ENCODE measurements at regions not wholly inside any gene's neighbourhood (a gene's known extent, or its start where the extent isn't known, plus 50 kb on each side); places are given as distances from the start of the nearest gene placed in this dataset.
A peak's percentile ranks its signal among the peaks of the same experiment; 100 is the strongest.
"Not testable (repeated sequence)": the region's sequence is repeated elsewhere in the genome, so short reads cannot be mapped to it uniquely, and the experiment has no call there.

DNA sequence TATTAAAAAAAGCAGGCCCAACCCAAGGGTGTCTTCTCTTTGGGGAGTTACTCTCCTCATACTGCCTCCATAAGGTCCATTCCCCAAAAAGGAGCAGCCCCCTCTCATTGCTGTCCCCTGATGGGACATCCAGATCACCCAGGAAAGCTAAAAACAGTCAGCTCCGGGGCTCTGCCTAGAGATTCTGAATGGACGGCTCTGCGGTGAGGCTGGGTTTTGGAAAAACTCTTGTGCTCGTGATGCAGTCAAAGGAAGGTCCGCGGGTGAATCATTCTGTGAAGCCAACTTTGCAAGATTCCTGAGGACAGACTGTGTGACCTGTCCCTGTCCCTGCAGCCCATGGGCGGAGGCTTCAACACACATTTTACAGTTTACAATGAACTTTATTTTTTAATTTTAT, 351.5 kb downstream of the TYW1 start:
- Histone ChIP-seq H3K36me3 (ENCODE audit: control insufficient read depth in 2 of 2, insufficient read depth in 2 of 2, low read length in 1 of 2) (no peaks in the 10 kb centered on the region), H3K9me3 (ENCODE audit: control insufficient read depth in 2 of 2, insufficient read depth in 1 of 2, low read length in 1 of 2) (no peaks in the 10 kb centered on the region), H3K27ac (ENCODE audit: low read depth in 1 of 2, low read length in 1 of 2) (no peak overlapping the region), H3K4me3 (ENCODE audit: low read length in 2 of 2) (no peak overlapping the region), H3K4me1 (ENCODE audit: control insufficient read depth in 2 of 2, insufficient read depth in 2 of 2, low read length in 2 of 2) (no peaks in the 10 kb centered on the region), H3K27me3 (ENCODE audit: control insufficient read depth in 2 of 2, insufficient read depth in 1 of 2, low read length in 1 of 2) (no peaks in the 10 kb centered on the region)
- WGBS: 98% methylated on average over 7 of the region's 7 CpGs
- DNase-seq (ENCODE audit: low read depth in 6 of 9, low spot score in 9 of 9): no peak

DNA sequence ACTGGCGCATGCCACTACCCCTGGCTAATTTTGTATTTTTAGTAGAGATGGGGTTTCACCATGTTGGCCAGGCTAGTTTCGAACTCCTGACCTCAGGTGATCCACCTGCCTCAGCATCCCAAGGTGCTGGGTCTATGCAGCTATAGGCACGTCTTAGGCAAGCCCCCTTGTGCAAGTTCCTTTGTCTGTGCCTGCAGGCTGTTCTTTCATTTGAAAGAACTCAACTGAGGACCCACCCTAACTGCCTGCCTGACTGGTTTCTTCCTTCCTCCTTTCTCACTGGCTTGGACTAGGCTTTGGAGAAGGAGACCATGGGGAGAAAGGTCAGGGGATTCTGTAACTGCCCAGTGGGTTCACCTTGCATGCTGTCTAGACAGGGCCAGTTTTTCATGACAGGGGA, 361.0 kb downstream of the TYW1 start:
- not testable (repeated sequence) for H3K36me3 ChIP-seq (ENCODE audit: control insufficient read depth in 2 of 2, insufficient read depth in 2 of 2, low read length in 1 of 2); H3K27me3 ChIP-seq (ENCODE audit: control insufficient read depth in 2 of 2, insufficient read depth in 1 of 2, low read length in 1 of 2); DNase-seq (ENCODE audit: low read depth in 6 of 9, low spot score in 9 of 9); H3K9me3 ChIP-seq (ENCODE audit: control insufficient read depth in 2 of 2, insufficient read depth in 1 of 2, low read length in 1 of 2); H3K4me1 ChIP-seq (ENCODE audit: control insufficient read depth in 2 of 2, insufficient read depth in 2 of 2, low read length in 2 of 2); H3K27ac ChIP-seq (ENCODE audit: low read depth in 1 of 2, low read length in 1 of 2); H3K4me3 ChIP-seq (ENCODE audit: low read length in 2 of 2)
- 97% methylated on average over 3 of the region's 3 CpGs for WGBS

GRCh38 chr7:67358316-67358715, 361.7 kb downstream of the TYW1 start:
- not testable (repeated sequence) for H3K4me3 ChIP-seq (ENCODE audit: low read length in 2 of 2); H3K27me3 ChIP-seq (ENCODE audit: control insufficient read depth in 2 of 2, insufficient read depth in 1 of 2, low read length in 1 of 2); DNase-seq (ENCODE audit: low read depth in 6 of 9, low spot score in 9 of 9); H3K9me3 ChIP-seq (ENCODE audit: control insufficient read depth in 2 of 2, insufficient read depth in 1 of 2, low read length in 1 of 2); H3K36me3 ChIP-seq (ENCODE audit: control insufficient read depth in 2 of 2, insufficient read depth in 2 of 2, low read length in 1 of 2); H3K27ac ChIP-seq (ENCODE audit: low read depth in 1 of 2, low read length in 1 of 2); H3K4me1 ChIP-seq (ENCODE audit: control insufficient read depth in 2 of 2, insufficient read depth in 2 of 2, low read length in 2 of 2)
- 96% methylated on average over 8 of the region's 8 CpGs for WGBS

- H3K4me1 ChIP-seq (ENCODE audit: control insufficient read depth in 2 of 2, insufficient read depth in 2 of 2, low read length in 2 of 2); H3K4me3 ChIP-seq (ENCODE audit: low read length in 2 of 2); H3K9me3 ChIP-seq (ENCODE audit: control insufficient read depth in 2 of 2, insufficient read depth in 1 of 2, low read length in 1 of 2); H3K27ac ChIP-seq (ENCODE audit: low read depth in 1 of 2, low read length in 1 of 2); H3K36me3 ChIP-seq (ENCODE audit: control insufficient read depth in 2 of 2, insufficient read depth in 2 of 2, low read length in 1 of 2); H3K27me3 ChIP-seq (ENCODE audit: control insufficient read depth in 2 of 2, insufficient read depth in 1 of 2, low read length in 1 of 2); DNase-seq (ENCODE audit: low read depth in 6 of 9, low spot score in 9 of 9): not testable (repeated sequence)
- 97% methylated on average over 3 of the region's 3 CpGs for WGBS
Observed at GRCh38 chr7:67358738-67359137, 362.1 kb downstream of the TYW1 start.

DNA sequence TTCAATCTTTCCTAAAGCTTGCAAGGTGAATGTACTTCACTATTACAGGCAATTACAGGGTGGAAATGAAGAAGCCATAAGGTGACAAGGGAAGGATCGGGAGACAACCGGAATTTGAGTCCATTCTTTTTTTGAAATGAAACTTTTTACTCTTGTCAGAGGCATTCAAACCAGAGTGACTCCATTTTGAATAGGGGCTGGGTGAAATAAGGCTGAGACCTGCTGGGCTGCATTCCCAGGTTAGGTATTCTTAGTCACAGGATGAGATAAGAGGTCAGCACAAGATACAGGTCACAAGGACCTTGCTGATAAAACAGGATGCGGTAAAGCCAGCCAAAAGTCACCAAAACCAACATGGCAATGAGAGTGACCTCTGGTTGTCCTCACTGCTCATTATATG, 363.3 kb downstream of the TYW1 start:
- no peaks in the 10 kb centered on the region for H3K27me3 ChIP-seq (ENCODE audit: control insufficient read depth in 2 of 2, insufficient read depth in 1 of 2, low read length in 1 of 2)
- no peak overlapping the region for H3K27ac ChIP-seq (ENCODE audit: low read depth in 1 of 2, low read length in 1 of 2)
- H3K4me3 ChIP-seq (ENCODE audit: low read length in 2 of 2): no peak overlapping the region
- no peaks in the 10 kb centered on the region for H3K4me1 ChIP-seq (ENCODE audit: control insufficient read depth in 2 of 2, insufficient read depth in 2 of 2, low read length in 2 of 2)
- no peaks in the 10 kb centered on the region for H3K36me3 ChIP-seq (ENCODE audit: control insufficient read depth in 2 of 2, insufficient read depth in 2 of 2, low read length in 1 of 2)
- 94% methylated on average over 3 of the region's 3 CpGs for WGBS
- no peak for DNase-seq (ENCODE audit: low read depth in 6 of 9, low spot score in 9 of 9)
- peaks cover 0 to 4% of the 10 kb centered on the region in 2 donors for H3K9me3 ChIP-seq (ENCODE audit: control insufficient read depth in 2 of 2, insufficient read depth in 1 of 2, low read length in 1 of 2)

- Histone ChIP-seq H3K27me3 (ENCODE audit: control insufficient read depth in 2 of 2, insufficient read depth in 1 of 2, low read length in 1 of 2) (no peaks in the 10 kb centered on the region), H3K36me3 (ENCODE audit: control insufficient read depth in 2 of 2, insufficient read depth in 2 of 2, low read length in 1 of 2) (no peaks in the 10 kb centered on the region), H3K4me3 (ENCODE audit: low read length in 2 of 2) (no peak overlapping the region), H3K27ac (ENCODE audit: low read depth in 1 of 2, low read length in 1 of 2) (no peak overlapping the region), H3K9me3 (ENCODE audit: control insufficient read depth in 2 of 2, insufficient read depth in 1 of 2, low read length in 1 of 2) (peaks cover 0 to 4% of the 10 kb centered on the region in 2 donors), H3K4me1 (ENCODE audit: control insufficient read depth in 2 of 2, insufficient read depth in 2 of 2, low read length in 2 of 2) (no peaks in the 10 kb centered on the region)
- WGBS: 89% methylated on average over 4 of the region's 4 CpGs
- DNase-seq (ENCODE audit: low read depth in 6 of 9, low spot score in 9 of 9): no peak
Observed at GRCh38 chr7:67361150-67361549, 364.5 kb downstream of the TYW1 start.

DNA sequence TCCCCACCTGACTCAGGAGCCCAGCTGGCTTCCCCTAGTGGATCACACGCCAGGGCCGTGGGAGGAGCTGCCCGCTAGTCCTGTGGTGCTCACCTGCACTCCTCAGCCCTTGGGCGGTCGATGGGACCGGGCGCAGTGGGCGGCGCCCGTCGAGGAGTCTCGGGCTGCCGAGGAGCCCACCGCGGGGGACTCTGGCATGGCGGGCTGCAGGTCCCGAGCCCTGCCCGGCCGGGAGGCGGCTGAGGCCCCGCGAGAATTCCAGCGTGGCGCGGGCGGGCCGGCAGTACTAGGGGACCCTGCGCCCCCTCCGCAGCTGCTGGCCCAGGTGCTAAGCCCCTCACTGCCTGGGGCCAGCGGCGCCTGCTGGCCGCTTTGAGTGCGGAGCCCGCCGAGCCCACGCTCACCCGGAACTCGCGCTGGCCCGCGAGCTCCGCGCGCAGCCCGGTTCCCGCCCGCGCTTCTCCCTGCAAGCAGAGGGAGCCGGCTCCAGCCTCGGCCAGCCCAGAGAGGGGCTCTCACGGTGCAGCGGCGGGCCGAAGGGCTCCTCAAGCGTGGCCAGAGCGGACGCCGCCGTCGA, 367.9 kb downstream of the TYW1 start:
- no peak for DNase-seq (ENCODE audit: low read depth in 6 of 9, low spot score in 9 of 9)
- Histone ChIP-seq H3K27me3 (ENCODE audit: control insufficient read depth in 2 of 2, insufficient read depth in 1 of 2, low read length in 1 of 2) (no peaks in the 10 kb centered on the region), H3K4me3 (ENCODE audit: low read length in 2 of 2) (no peak overlapping the region), H3K9me3 (ENCODE audit: control insufficient read depth in 2 of 2, insufficient read depth in 1 of 2, low read length in 1 of 2) (no peaks in the 10 kb centered on the region), H3K4me1 (ENCODE audit: control insufficient read depth in 2 of 2, insufficient read depth in 2 of 2, low read length in 2 of 2) (no peaks in the 10 kb centered on the region), H3K27ac (ENCODE audit: low read depth in 1 of 2, low read length in 1 of 2) (no peak overlapping the region), H3K36me3 (ENCODE audit: control insufficient read depth in 2 of 2, insufficient read depth in 2 of 2, low read length in 1 of 2) (no peaks in the 10 kb centered on the region)
- WGBS: 74% methylated on average over 60 of the region's 60 CpGs

- 47% methylated on average over 18 of the region's 18 CpGs for WGBS
- peak; percentile 43 to 83 (median 65) for DNase-seq (ENCODE audit: low read depth in 6 of 9, low spot score in 9 of 9)
- no peaks in the 10 kb centered on the region for H3K4me1 ChIP-seq (ENCODE audit: control insufficient read depth in 2 of 2, insufficient read depth in 2 of 2, low read length in 2 of 2)
- H3K27ac ChIP-seq (ENCODE audit: low read depth in 1 of 2, low read length in 1 of 2): no peak overlapping the region
- no peaks in the 10 kb centered on the region for H3K36me3 ChIP-seq (ENCODE audit: control insufficient read depth in 2 of 2, insufficient read depth in 2 of 2, low read length in 1 of 2)
- no peaks in the 10 kb centered on the region for H3K9me3 ChIP-seq (ENCODE audit: control insufficient read depth in 2 of 2, insufficient read depth in 1 of 2, low read length in 1 of 2)
- no peak overlapping the region for H3K4me3 ChIP-seq (ENCODE audit: low read length in 2 of 2)
- peaks cover 0 to 2% of the 10 kb centered on the region in 2 donors for H3K27me3 ChIP-seq (ENCODE audit: control insufficient read depth in 2 of 2, insufficient read depth in 1 of 2, low read length in 1 of 2)
Observed at GRCh38 chr7:67371429-67372305, 375.0 kb downstream of the TYW1 start.

DNA sequence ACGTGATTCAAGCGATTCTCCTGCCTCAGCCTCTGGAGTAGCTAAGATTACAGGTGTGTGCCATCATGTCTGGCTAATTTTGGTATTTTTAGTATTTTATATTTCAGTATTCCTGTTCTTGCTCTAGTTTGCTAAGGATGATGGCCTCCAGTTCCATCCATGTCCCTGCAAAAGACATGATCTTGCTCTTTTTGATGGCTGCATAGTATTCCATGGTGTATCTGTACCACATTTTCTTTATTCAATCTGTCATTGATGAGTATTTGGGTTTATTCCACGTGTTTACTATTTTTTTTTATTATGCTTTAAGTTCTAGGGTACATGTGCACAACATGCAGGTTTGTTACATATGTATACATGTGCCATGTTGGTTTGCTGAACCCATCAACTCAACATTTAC, 376.8 kb downstream of the TYW1 start:
- H3K4me1 ChIP-seq (ENCODE audit: control insufficient read depth in 2 of 2, insufficient read depth in 2 of 2, low read length in 2 of 2); H3K27me3 ChIP-seq (ENCODE audit: control insufficient read depth in 2 of 2, insufficient read depth in 1 of 2, low read length in 1 of 2); H3K27ac ChIP-seq (ENCODE audit: low read depth in 1 of 2, low read length in 1 of 2); H3K4me3 ChIP-seq (ENCODE audit: low read length in 2 of 2); H3K36me3 ChIP-seq (ENCODE audit: control insufficient read depth in 2 of 2, insufficient read depth in 2 of 2, low read length in 1 of 2); H3K9me3 ChIP-seq (ENCODE audit: control insufficient read depth in 2 of 2, insufficient read depth in 1 of 2, low read length in 1 of 2); DNase-seq (ENCODE audit: low read depth in 6 of 9, low spot score in 9 of 9): not testable (repeated sequence)
- 83% methylated on average over 3 of the region's 3 CpGs for WGBS

All from thymus (tissue), 11 donors.